ENCODE measurements at regions not wholly inside any gene's neighbourhood (a gene's known extent, or its start where the extent isn't known, plus 50 kb on each side); places are given as distances from the start of the nearest gene placed in this dataset.

DNA sequence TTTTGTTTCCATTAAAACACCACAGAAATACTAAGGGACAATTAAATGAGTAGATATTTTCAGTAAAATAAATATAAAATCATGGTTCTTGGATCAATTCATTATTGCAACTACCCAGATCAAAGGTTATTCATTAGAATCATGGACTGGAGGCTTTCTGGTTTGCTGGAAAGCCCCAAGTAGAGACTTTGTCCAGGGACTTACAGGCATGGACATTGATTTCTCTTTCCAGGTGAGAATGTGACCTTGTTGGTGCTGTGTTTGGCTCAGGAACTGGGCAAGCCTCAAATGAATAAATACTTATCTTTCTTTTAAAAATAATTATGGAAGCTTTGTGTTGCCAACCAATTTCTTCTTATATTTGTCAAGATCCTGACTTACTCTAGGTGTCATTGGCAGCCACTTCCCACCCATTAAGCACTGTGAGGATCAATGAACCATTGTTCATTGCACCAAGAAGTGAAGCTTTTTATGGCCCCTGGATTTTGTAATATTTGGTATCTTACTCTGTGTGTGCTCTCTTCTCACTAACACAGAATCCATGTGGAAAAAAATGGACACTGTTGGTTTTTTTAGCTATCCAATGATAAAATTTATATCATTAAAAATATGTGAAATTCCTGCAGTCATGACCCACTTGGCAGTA, 205.8 kb upstream of the NRXN1 start:
- H3K4me2 ChIP-seq, result no peak overlapping the region
- no peaks in the 10 kb centered on the region for H3K9me3 ChIP-seq (ENCODE audit: insufficient read depth, low read depth)
- no peak overlapping the region for H3K4me3 ChIP-seq
- no peaks in the 10 kb centered on the region for H3K9me2 ChIP-seq (ENCODE audit: insufficient read depth)
- CTCF ChIA-PET, result no interaction called here
- no peaks in the 10 kb centered on the region for H4K20me1 ChIP-seq (ENCODE audit: insufficient read depth)
- H3K4me1 ChIP-seq (replicated peaks; ENCODE audit: insufficient read depth), result no peaks in the 10 kb centered on the region
- no peak overlapping the region for H3K27ac ChIP-seq
- intact Hi-C loops (cut with micrococcal nuclease; ENCODE audit: unreplicated experiment), result no loop called here
- no peaks in the 10 kb centered on the region for H3F3A ChIP-seq (ENCODE audit: insufficient read depth, low read depth)
- no peak for TF ChIP-seq EZH2 (IDR thresholded peaks at IDR 0.05; ENCODE audit: low read depth)
- TF ChIP-seq, protein P1, sequence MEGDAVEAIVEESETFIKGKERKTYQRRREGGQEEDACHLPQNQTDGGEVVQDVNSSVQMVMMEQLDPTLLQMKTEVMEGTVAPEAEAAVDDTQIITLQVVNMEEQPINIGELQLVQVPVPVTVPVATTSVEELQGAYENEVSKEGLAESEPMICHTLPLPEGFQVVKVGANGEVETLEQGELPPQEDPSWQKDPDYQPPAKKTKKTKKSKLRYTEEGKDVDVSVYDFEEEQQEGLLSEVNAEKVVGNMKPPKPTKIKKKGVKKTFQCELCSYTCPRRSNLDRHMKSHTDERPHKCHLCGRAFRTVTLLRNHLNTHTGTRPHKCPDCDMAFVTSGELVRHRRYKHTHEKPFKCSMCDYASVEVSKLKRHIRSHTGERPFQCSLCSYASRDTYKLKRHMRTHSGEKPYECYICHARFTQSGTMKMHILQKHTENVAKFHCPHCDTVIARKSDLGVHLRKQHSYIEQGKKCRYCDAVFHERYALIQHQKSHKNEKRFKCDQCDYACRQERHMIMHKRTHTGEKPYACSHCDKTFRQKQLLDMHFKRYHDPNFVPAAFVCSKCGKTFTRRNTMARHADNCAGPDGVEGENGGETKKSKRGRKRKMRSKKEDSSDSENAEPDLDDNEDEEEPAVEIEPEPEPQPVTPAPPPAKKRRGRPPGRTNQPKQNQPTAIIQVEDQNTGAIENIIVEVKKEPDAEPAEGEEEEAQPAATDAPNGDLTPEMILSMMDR (conservative IDR thresholded peaks at IDR 0.05), result no peak
- H3K79me2 ChIP-seq (ENCODE audit: low read depth), result no peaks in the 10 kb centered on the region
- H3K27me3 ChIP-seq (ENCODE audit: insufficient read depth, low read depth), result no peaks in the 10 kb centered on the region
- DNase-seq, result no peak
- no peak overlapping the region for H2AFZ ChIP-seq
- no TSS peak for BruUV-seq (replicated peaks)
- H3K36me3 ChIP-seq (ENCODE audit: low read depth), result no peaks in the 10 kb centered on the region
- POLR2A ChIA-PET (ENCODE audit: unreplicated experiment), result no interaction called here

DNA sequence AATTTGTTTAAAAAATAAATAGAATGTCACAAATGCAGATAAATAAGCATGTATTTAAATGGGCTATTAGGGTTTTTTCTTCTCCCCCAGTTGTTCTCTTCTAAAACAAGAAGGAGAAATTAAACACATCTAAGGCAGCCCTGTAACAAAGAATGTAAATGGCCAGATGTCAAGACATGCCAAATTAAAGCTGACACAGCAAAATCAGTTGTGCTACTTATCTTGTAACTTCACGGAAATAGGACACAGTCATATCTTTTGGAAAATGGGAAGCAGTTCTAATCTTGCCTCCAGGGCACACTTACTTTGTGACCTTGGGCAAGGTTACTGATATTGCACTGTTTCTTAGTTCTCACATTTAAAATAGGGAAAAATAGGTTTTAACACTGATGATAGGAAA, 200.1 kb upstream of the NRXN1 start:
- Histone ChIP-seq H3K9me3 (ENCODE audit: insufficient read depth, low read depth) (no peaks in the 10 kb centered on the region), H3F3A (ENCODE audit: insufficient read depth, low read depth) (no peaks in the 10 kb centered on the region), H4K20me1 (ENCODE audit: insufficient read depth) (no peaks in the 10 kb centered on the region), H3K9me2 (ENCODE audit: insufficient read depth) (no peaks in the 10 kb centered on the region), H3K4me1 (replicated peaks; ENCODE audit: insufficient read depth) (no peaks in the 10 kb centered on the region), H3K27me3 (ENCODE audit: insufficient read depth, low read depth) (no peaks in the 10 kb centered on the region), H2AFZ (no peak overlapping the region; the same call in 1 of the 2 replicates), H3K36me3 (ENCODE audit: low read depth) (no peaks in the 10 kb centered on the region), H3K79me2 (ENCODE audit: low read depth) (no peaks in the 10 kb centered on the region), H3K27ac (no peak overlapping the region), H3K4me3 (no peak overlapping the region), H3K4me2 (no peak overlapping the region)
- CTCF ChIA-PET, result no interaction called here
- TF ChIP-seq, protein P1 (conservative IDR thresholded peaks at IDR 0.05), result no peak
- TF ChIP-seq EZH2 (IDR thresholded peaks at IDR 0.05; ENCODE audit: low read depth), result no peak
- no peak for DNase-seq
- no TSS peak for BruUV-seq (replicated peaks)
- POLR2A ChIA-PET (ENCODE audit: unreplicated experiment), result no interaction called here
- intact Hi-C loops (cut with micrococcal nuclease; ENCODE audit: unreplicated experiment), result no loop called here

DNA sequence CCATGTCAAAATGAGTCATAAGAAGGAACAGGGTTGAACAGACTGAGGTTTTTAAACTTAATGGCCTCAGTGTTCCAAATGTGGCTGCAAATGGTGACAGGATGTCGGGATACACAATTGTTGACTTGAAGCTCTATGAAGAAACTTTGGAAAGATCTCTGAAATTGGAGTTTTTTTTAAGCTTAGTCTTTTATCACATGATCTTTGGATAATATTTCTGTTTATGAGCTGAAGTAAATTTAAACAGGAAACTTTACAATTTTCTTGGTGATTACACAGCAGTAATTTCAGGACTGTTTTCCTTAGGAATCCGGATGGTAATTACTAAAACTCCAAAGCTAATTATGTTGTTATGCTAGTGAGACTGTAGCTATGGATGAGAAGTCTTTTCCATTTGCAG, 199.1 kb upstream of the NRXN1 start:
- intact Hi-C loops (cut with micrococcal nuclease; ENCODE audit: unreplicated experiment), result no loop called here
- no peaks in the 10 kb centered on the region for H3K4me1 ChIP-seq (replicated peaks; ENCODE audit: insufficient read depth)
- no peak overlapping the region for H3K4me3 ChIP-seq
- H3K27ac ChIP-seq, result no peak overlapping the region
- H3K9me2 ChIP-seq (ENCODE audit: insufficient read depth), result no peaks in the 10 kb centered on the region
- DNase-seq, result no peak
- no peaks in the 10 kb centered on the region for H3K79me2 ChIP-seq (ENCODE audit: low read depth)
- H3F3A ChIP-seq (ENCODE audit: insufficient read depth, low read depth), result no peaks in the 10 kb centered on the region
- H3K27me3 ChIP-seq (ENCODE audit: insufficient read depth, low read depth), result no peaks in the 10 kb centered on the region
- CTCF ChIA-PET, result no interaction called here
- POLR2A ChIA-PET (ENCODE audit: unreplicated experiment), result no interaction called here
- no peak overlapping the region for H2AFZ ChIP-seq
- no peaks in the 10 kb centered on the region for H3K36me3 ChIP-seq (ENCODE audit: low read depth)
- H3K4me2 ChIP-seq, result no peak overlapping the region
- H3K9me3 ChIP-seq (ENCODE audit: insufficient read depth, low read depth), result no peaks in the 10 kb centered on the region
- BruUV-seq (replicated peaks), result no TSS peak
- H4K20me1 ChIP-seq (ENCODE audit: insufficient read depth), result no peaks in the 10 kb centered on the region
- TF ChIP-seq, protein P1 (conservative IDR thresholded peaks at IDR 0.05), result no peak
- no peak for TF ChIP-seq EZH2 (IDR thresholded peaks at IDR 0.05; ENCODE audit: low read depth)

All from PC-9 (cell line).